ENCODE measurements at regions not wholly inside any gene's neighbourhood (a gene's known extent, or its start where the extent isn't known, plus 50 kb on each side); places are given as distances from the start of the nearest gene placed in this dataset.
A peak's percentile ranks its signal among the peaks of the same experiment; 100 is the strongest.

- DNase-seq (ENCODE audit: low read depth, low spot score): no peak
Measured at GRCh38 chrX:46447384-46447783, 97.8 kb downstream of the ZNF674 start.

GRCh38 chrX:46446727-46447378 is 98.4 kb downstream of the ZNF674 start:
- DNase-seq (ENCODE audit: low read depth, low spot score): peak; percentile 13

GRCh38 chrX:46444011-46444410 is 101.2 kb downstream of the ZNF674 start:
- peak; percentile 5 for DNase-seq (ENCODE audit: low read depth, low spot score)

GRCh38 chrX:46436744-46437143 is 108.5 kb downstream of the ZNF674 start:
- DNase-seq (ENCODE audit: low read depth, low spot score): no peak

- no peak for DNase-seq (ENCODE audit: low read depth, low spot score)
Measured at GRCh38 chrX:46433892-46434291, 111.3 kb downstream of the ZNF674 start.

- peak; percentile 15 for DNase-seq (ENCODE audit: low read depth, low spot score)
Measured at GRCh38 chrX:46408553-46409407, 136.4 kb downstream of the ZNF674 start.

GRCh38 chrX:46407753-46408130 is 137.5 kb downstream of the ZNF674 start:
- no peak for DNase-seq (ENCODE audit: low read depth, low spot score)

GRCh38 chrX:46407036-46407752 is 138.0 kb downstream of the ZNF674 start:
- no peak for DNase-seq (ENCODE audit: low read depth, low spot score)

- DNase-seq (ENCODE audit: low read depth, low spot score): no peak
Measured at GRCh38 chrX:46404774-46405173, 140.4 kb downstream of the ZNF674 start.

GRCh38 chrX:46400530-46401443 is 144.4 kb downstream of the ZNF674 start:
- no peak for DNase-seq (ENCODE audit: low read depth, low spot score)

GRCh38 chrX:46398874-46399273 is 146.3 kb downstream of the ZNF674 start:
- DNase-seq (ENCODE audit: low read depth, low spot score): no peak

GRCh38 chrX:46398126-46398525 is 147.1 kb downstream of the ZNF674 start:
- no peak for DNase-seq (ENCODE audit: low read depth, low spot score)

GRCh38 chrX:46386511-46386910 is 158.7 kb downstream of the ZNF674 start:
- no peak for DNase-seq (ENCODE audit: low read depth, low spot score)

GRCh38 chrX:46383006-46383405 is 162.2 kb downstream of the ZNF674 start:
- DNase-seq (ENCODE audit: low read depth, low spot score): no peak

GRCh38 chrX:46382595-46382994 is 162.6 kb downstream of the ZNF674 start:
- DNase-seq (ENCODE audit: low read depth, low spot score): no peak

GRCh38 chrX:46381630-46382029 is 163.6 kb downstream of the ZNF674 start:
- DNase-seq (ENCODE audit: low read depth, low spot score): no peak

GRCh38 chrX:46380148-46380752 is 165.0 kb downstream of the ZNF674 start:
- DNase-seq (ENCODE audit: low read depth, low spot score): no peak

GRCh38 chrX:46376246-46376885 is 168.9 kb downstream of the ZNF674 start:
- DNase-seq (ENCODE audit: low read depth, low spot score): no peak

- no peak for DNase-seq (ENCODE audit: low read depth, low spot score)
Measured at GRCh38 chrX:46375831-46376230, 169.4 kb downstream of the ZNF674 start.

GRCh38 chrX:46374371-46374770 is 170.8 kb downstream of the ZNF674 start:
- DNase-seq (ENCODE audit: low read depth, low spot score): no peak

All from brain pericyte (primary cell).